Esophagus squamous epithelium (tissue), 4 donors: ENCODE measurements at regions not wholly inside any gene's neighbourhood (a gene's known extent, or its start where the extent isn't known, plus 50 kb on each side); places are given as distances from the start of the nearest gene placed in this dataset.

ENCODE experiments used
- CTCF ChIP-seq, 6 experiments: fragments of 450-650 bp in 4 of 6; fragments of 200-600 bp in 2 of 6; sonication (generic) in 2 of 6; IDR thresholded peaks; one replicate each; pipeline ENCODE4 v1.5.1; 2016 to 2019; ENCODE audit warnings: antibody characterized with exemption in 6 of 6, mild to moderate bottlenecking in 4 of 6, moderate library complexity in 4 of 6
- POLR2A ChIP-seq, 4 donors: fragments of 450-650 bp; IDR thresholded peaks; one replicate each; pipeline ENCODE4 v1.6.1; 2017; ENCODE audit warnings: antibody characterized with exemption in 4 of 4, mild to moderate bottlenecking in 4 of 4, moderate library complexity in 3 of 4

GRCh38 chr12:93316623-93316971 is 61.1 kb upstream of the NUDT4 start:
- TF ChIP-seq CTCF (IDR thresholded peaks at IDR 0.05), result no peak
- TF ChIP-seq POLR2A (IDR thresholded peaks at IDR 0.05), result no peak
